HFF-Myc (cell line): ENCODE measurements at regions not wholly inside any gene's neighbourhood (a gene's known extent, or its start where the extent isn't known, plus 50 kb on each side); places are given as distances from the start of the nearest gene placed in this dataset.

Source experiments
- DNase-seq: peaks from one replicate; pipeline ENCODE4 v3.0.0-alpha.2; 2011; ENCODE audit warnings: low read depth; ENCODE audit errors: extremely low read depth
- H3K4me3 ChIP-seq: replicated peaks from 2 replicates; pipeline ENCODE4 v1.5.1; 2011; ENCODE audit warnings: low read depth, mild to moderate bottlenecking, control low read depth, low read length
- TF ChIP-seq, protein P1 (sequence below): IDR thresholded peaks from 2 replicates; pipeline ENCODE4 v1.5.1; 2012; ENCODE audit warnings: mild to moderate bottlenecking, low read depth, low read length, control low read depth; ENCODE audit errors: missing control alignments

- TF ChIP-seq, protein P1, sequence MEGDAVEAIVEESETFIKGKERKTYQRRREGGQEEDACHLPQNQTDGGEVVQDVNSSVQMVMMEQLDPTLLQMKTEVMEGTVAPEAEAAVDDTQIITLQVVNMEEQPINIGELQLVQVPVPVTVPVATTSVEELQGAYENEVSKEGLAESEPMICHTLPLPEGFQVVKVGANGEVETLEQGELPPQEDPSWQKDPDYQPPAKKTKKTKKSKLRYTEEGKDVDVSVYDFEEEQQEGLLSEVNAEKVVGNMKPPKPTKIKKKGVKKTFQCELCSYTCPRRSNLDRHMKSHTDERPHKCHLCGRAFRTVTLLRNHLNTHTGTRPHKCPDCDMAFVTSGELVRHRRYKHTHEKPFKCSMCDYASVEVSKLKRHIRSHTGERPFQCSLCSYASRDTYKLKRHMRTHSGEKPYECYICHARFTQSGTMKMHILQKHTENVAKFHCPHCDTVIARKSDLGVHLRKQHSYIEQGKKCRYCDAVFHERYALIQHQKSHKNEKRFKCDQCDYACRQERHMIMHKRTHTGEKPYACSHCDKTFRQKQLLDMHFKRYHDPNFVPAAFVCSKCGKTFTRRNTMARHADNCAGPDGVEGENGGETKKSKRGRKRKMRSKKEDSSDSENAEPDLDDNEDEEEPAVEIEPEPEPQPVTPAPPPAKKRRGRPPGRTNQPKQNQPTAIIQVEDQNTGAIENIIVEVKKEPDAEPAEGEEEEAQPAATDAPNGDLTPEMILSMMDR = no peak
Observed at GRCh38 chr5:72561148-72561972, 54.1 kb upstream of the ZNF366 start.

DNA sequence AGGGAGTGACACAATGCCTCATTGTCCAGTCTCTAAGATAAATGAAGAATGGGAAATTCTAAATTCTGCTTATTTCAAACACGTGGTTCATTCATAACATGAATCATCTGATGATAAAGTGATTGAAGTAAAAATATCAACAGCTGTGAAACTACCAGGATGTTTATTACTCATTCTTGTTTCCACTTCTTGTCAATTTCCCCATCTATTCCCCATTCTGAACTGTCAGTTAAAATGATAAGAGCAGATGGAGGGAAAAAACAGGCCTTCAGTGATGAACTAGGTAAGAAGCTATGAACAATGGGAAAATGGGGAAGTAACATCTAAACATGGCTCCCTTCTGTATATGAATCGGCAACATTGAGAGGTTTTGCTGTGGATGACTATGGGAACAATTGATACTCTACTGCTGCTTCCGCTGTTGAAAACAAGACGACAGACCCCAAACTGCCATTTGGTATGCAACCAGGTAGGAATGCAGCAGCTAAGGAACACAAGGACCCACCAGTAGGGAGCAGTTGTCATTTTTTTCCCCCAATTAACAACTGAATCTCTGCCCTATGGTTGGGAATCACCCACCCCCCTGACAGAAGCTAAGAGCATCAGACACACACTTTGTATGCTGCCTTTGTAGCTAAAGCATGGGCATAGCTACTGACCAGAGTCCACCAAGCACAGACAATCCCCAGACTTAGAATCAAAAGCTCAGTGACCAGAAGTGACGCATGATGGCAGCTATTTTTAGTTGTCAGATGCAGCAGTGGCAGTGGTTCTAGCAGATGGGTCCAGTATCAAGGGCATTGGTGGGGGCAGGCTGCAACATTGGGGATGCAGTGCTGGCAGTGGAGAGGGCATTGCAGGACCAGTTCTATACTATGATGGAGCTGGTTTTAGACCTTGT is 52.9 kb upstream of the ZNF366 start:
- H3K4me3 ChIP-seq = no peak overlapping the region
- DNase-seq = no peak
- TF ChIP-seq, protein P1 = no peak

More at GRCh38 chr5:72561148-72561972, 54.1 kb upstream of the ZNF366 start:
- no peak for DNase-seq
- H3K4me3 ChIP-seq = no peak overlapping the region

GRCh38 chr5:72558383-72558782 is 51.2 kb upstream of the ZNF366 start:
- no peak overlapping the region for H3K4me3 ChIP-seq
- TF ChIP-seq, protein P1 = no peak
- no peak for DNase-seq

GRCh38 chr5:72558046-72558336 is 50.8 kb upstream of the ZNF366 start:
- TF ChIP-seq, protein P1 = no peak
- no peak for DNase-seq
- H3K4me3 ChIP-seq = no peak overlapping the region

DNA sequence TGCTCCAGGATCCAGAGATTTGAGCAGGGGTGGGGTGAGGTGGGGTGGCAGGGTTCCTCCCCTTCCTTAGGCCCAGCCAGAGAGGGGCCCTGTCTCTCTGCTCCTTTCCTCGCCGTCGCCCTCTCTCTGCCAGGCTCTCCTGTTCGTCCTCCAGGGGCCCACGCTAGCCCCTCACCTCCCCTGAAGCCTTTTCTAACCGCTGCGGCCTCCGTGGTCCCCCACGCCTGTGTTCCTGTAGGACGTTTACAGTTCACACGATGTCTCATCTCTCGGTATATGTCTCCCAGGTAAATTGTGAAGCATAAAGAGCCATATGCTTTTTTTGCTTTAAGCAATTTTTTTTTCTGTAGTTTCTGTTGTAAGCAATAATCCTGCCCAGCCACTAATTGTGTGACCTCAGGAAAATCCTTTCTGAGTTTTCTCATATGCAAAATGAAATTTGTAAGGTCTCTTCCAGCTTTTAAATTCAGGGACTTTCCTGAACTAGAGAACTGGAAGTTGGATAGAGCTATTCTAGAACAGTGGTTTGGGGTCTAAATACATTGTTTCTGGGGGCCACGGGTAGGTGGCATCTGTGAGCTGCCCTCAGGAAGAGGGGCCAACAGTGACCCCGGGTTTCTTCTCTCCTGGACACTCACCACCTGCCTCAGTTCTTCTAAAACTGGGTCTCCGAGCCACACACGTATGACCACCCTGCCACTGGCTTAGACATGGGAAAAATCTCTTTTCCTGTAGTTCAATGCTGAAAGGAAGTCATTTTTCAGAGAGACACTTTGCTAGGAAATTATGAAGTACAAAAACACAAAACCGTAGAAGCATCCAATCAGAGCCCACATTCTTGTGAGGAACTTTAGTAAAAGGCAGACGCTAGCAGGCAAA is 50.2 kb upstream of the ZNF366 start:
- H3K4me3 ChIP-seq = peak overlapping the region; percentile 12; the same call in 1 of the 2 replicates
- no peak for DNase-seq
- TF ChIP-seq, protein P1 = no peak
